NB4 (cell line): ENCODE measurements at regions not wholly inside any gene's neighbourhood (a gene's known extent, or its start where the extent isn't known, plus 50 kb on each side); places are given as distances from the start of the nearest gene placed in this dataset.

ENCODE experiments used
- MYC ChIP-seq: IDR thresholded peaks from 2 replicates; pipeline ENCODE4 v1.6.1; 2011; ENCODE audit warnings: low read depth, low read length
- POLR2A ChIP-seq: IDR thresholded peaks from 2 replicates; pipeline ENCODE4 v1.6.1; 2011; ENCODE audit warnings: mild to moderate bottlenecking; ENCODE audit not compliant: insufficient read length; ENCODE audit errors: extremely low read depth
- TF ChIP-seq, protein P1 (sequence below): IDR thresholded peaks from one replicate; pipeline ENCODE4 v1.5.1; 2012; ENCODE audit warnings: low read depth, low read length

- TF ChIP-seq, protein P1, sequence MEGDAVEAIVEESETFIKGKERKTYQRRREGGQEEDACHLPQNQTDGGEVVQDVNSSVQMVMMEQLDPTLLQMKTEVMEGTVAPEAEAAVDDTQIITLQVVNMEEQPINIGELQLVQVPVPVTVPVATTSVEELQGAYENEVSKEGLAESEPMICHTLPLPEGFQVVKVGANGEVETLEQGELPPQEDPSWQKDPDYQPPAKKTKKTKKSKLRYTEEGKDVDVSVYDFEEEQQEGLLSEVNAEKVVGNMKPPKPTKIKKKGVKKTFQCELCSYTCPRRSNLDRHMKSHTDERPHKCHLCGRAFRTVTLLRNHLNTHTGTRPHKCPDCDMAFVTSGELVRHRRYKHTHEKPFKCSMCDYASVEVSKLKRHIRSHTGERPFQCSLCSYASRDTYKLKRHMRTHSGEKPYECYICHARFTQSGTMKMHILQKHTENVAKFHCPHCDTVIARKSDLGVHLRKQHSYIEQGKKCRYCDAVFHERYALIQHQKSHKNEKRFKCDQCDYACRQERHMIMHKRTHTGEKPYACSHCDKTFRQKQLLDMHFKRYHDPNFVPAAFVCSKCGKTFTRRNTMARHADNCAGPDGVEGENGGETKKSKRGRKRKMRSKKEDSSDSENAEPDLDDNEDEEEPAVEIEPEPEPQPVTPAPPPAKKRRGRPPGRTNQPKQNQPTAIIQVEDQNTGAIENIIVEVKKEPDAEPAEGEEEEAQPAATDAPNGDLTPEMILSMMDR: no peak
- TF ChIP-seq POLR2A (no peak), MYC (no peak)
Measured at GRCh38 chr7:13602036-13602435, 387.4 kb downstream of the ETV1 start.
